ENCODE measurements at regions not wholly inside any gene's neighbourhood (a gene's known extent, or its start where the extent isn't known, plus 50 kb on each side); places are given as distances from the start of the nearest gene placed in this dataset.

DNA sequence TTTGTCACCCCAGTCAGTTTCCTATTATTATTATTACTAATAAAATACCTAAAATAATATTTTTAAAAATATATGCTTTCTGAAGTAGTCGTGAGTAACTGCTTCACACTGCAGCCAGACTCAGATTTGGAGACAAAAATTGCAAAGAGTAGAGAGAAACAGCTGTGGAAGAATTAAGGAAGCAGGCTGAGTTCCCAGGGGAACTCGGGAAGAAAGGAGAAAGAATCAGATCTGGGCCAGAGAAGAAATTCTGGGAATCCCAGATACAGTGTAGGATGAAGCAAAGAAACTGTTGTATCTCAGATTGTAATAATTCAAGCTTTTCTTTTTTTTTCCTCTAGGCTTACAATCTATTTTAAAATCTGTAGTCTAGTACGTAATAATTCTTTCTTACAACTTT is 182.3 kb downstream of the FTCDNL1 start:
- TF ChIP-seq, protein P1, sequence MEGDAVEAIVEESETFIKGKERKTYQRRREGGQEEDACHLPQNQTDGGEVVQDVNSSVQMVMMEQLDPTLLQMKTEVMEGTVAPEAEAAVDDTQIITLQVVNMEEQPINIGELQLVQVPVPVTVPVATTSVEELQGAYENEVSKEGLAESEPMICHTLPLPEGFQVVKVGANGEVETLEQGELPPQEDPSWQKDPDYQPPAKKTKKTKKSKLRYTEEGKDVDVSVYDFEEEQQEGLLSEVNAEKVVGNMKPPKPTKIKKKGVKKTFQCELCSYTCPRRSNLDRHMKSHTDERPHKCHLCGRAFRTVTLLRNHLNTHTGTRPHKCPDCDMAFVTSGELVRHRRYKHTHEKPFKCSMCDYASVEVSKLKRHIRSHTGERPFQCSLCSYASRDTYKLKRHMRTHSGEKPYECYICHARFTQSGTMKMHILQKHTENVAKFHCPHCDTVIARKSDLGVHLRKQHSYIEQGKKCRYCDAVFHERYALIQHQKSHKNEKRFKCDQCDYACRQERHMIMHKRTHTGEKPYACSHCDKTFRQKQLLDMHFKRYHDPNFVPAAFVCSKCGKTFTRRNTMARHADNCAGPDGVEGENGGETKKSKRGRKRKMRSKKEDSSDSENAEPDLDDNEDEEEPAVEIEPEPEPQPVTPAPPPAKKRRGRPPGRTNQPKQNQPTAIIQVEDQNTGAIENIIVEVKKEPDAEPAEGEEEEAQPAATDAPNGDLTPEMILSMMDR (IDR thresholded peaks at IDR 0.05) = no peak
- no peak for TF ChIP-seq POLR2A (IDR thresholded peaks at IDR 0.05)

All from esophagus squamous epithelium (tissue), 4 donors.